K562 (cell line): ENCODE measurements at regions not wholly inside any gene's neighbourhood (a gene's known extent, or its start where the extent isn't known, plus 50 kb on each side); places are given as distances from the start of the nearest gene placed in this dataset.

Source experiments
- CREM ChIP-seq: IDR thresholded peaks from 2 replicates; pipeline ENCODE4 v1.6.1; 2014; ENCODE audit warnings: antibody characterized with exemption, low read depth
- HOMEZ ChIP-seq: fragments of 250-450 bp; sonication (Bioruptor Pico); IDR thresholded peaks from 2 replicates; pipeline ENCODE4 v1.4.0; 2020; ENCODE audit warnings: mild to moderate bottlenecking, moderate library complexity
- MAFF ChIP-seq: IDR thresholded peaks from 2 replicates; pipeline ENCODE4 v1.6.1; 2012; ENCODE audit warnings: low read length, improper control_type of control experiment
- PYGO2 ChIP-seq: fragments of 450-650 bp; IDR thresholded peaks from 2 replicates; pipeline ENCODE4 v1.6.1; 2016; ENCODE audit warnings: mild to moderate bottlenecking, missing genetic modification characterization, moderate library complexity, missing compliant biosample characterization

- TF ChIP-seq HOMEZ (no peak), PYGO2 (tag) (no peak), MAFF (no peak), CREM (no peak)
These were observed 78.2 kb upstream of the CHST15 start for GRCh38 chr10:124171561-124171960.
